ENCODE measurements at regions not wholly inside any gene's neighbourhood (a gene's known extent, or its start where the extent isn't known, plus 50 kb on each side); places are given as distances from the start of the nearest gene placed in this dataset.
"Not testable (repeated sequence)": the region's sequence is repeated elsewhere in the genome, so short reads cannot be mapped to it uniquely, and the experiment has no call there.

- no peak overlapping the region for H3K9ac ChIP-seq (ENCODE audit: low read depth in 1 of 2, low read length in 2 of 2)
- no peaks in the 10 kb centered on the region for H3K4me1 ChIP-seq (ENCODE audit: control insufficient read depth in 4 of 4, insufficient read depth in 4 of 4, low read length in 3 of 4)
- no peaks in the 10 kb centered on the region for H3K27me3 ChIP-seq (ENCODE audit: control insufficient read depth in 4 of 4, insufficient read depth in 4 of 4, low read length in 3 of 4)
- no peak overlapping the region for H3K27ac ChIP-seq (ENCODE audit: low read depth in 1 of 2, low read length in 2 of 2)
- WGBS: 81% methylated on average over 7 of the region's 7 CpGs
- H3K9me3 ChIP-seq (ENCODE audit: control insufficient read depth in 4 of 4, low read length in 3 of 4): no peaks in the 10 kb centered on the region
- H3K4me3 ChIP-seq (ENCODE audit: low read depth in 1 of 3, low read length in 3 of 3): no peak overlapping the region
- H3K36me3 ChIP-seq (ENCODE audit: control insufficient read depth in 4 of 4, insufficient read depth in 3 of 4, low read depth in 1 of 4, low read length in 3 of 4): no peaks in the 10 kb centered on the region
- DNase-seq (ENCODE audit: low spot score): no peak
- no peak for TF ChIP-seq YY1 (IDR thresholded peaks at IDR 0.05)
- no peak for TF ChIP-seq ZBTB33 (IDR thresholded peaks at IDR 0.05)
- no peak for TF ChIP-seq HNF4A (conservative IDR thresholded peaks at IDR 0.05)
- no peak for TF ChIP-seq MAX (IDR thresholded peaks at IDR 0.05)
- TF ChIP-seq RAD21 (IDR thresholded peaks at IDR 0.05): no peak
- TF ChIP-seq RXRA (IDR thresholded peaks at IDR 0.05): no peak
- no peak for TF ChIP-seq FOXA1 (IDR thresholded peaks at IDR 0.05)
- TF ChIP-seq NR2F2 (IDR thresholded peaks at IDR 0.05): no peak
- no peak for TF ChIP-seq REST (IDR thresholded peaks at IDR 0.05)
- TF ChIP-seq JUND (IDR thresholded peaks at IDR 0.05): no peak
- TF ChIP-seq ATF3 (IDR thresholded peaks at IDR 0.05): no peak
- TF ChIP-seq EGR1 (IDR thresholded peaks at IDR 0.05; ENCODE audit: low read depth in 2 of 2): no peak
- TF ChIP-seq HNF4G (IDR thresholded peaks at IDR 0.05): no peak
- no peak for TF ChIP-seq SP1 (IDR thresholded peaks at IDR 0.05)
These were observed 798.6 kb downstream of the GATA3 start for GRCh38 chr10:8853048-8853447.

GRCh38 chr10:8868924-8869323, 814.4 kb downstream of the GATA3 start:
- H3K27ac ChIP-seq (ENCODE audit: low read depth in 1 of 2, low read length in 2 of 2); DNase-seq (ENCODE audit: low spot score); H3K9me3 ChIP-seq (ENCODE audit: control insufficient read depth in 4 of 4, low read length in 3 of 4); H3K9ac ChIP-seq (ENCODE audit: low read depth in 1 of 2, low read length in 2 of 2); H3K4me1 ChIP-seq (ENCODE audit: control insufficient read depth in 4 of 4, insufficient read depth in 4 of 4, low read length in 3 of 4); H3K4me3 ChIP-seq (ENCODE audit: low read depth in 1 of 3, low read length in 3 of 3); H3K36me3 ChIP-seq (ENCODE audit: control insufficient read depth in 4 of 4, insufficient read depth in 3 of 4, low read depth in 1 of 4, low read length in 3 of 4); H3K27me3 ChIP-seq (ENCODE audit: control insufficient read depth in 4 of 4, insufficient read depth in 4 of 4, low read length in 3 of 4): not testable (repeated sequence)
- WGBS: 95% methylated on average over 26 of the region's 29 CpGs

- DNase-seq (ENCODE audit: low spot score): no peak
- Histone ChIP-seq H3K27me3 (ENCODE audit: control insufficient read depth in 4 of 4, insufficient read depth in 4 of 4, low read length in 3 of 4) (no peaks in the 10 kb centered on the region), H3K27ac (ENCODE audit: low read depth in 1 of 2, low read length in 2 of 2) (no peak overlapping the region), H3K4me3 (ENCODE audit: low read depth in 1 of 3, low read length in 3 of 3) (no peak overlapping the region), H3K9ac (ENCODE audit: low read depth in 1 of 2, low read length in 2 of 2) (no peak overlapping the region), H3K4me1 (ENCODE audit: control insufficient read depth in 4 of 4, insufficient read depth in 4 of 4, low read length in 3 of 4) (no peaks in the 10 kb centered on the region), H3K36me3 (ENCODE audit: control insufficient read depth in 4 of 4, insufficient read depth in 3 of 4, low read depth in 1 of 4, low read length in 3 of 4) (no peaks in the 10 kb centered on the region), H3K9me3 (ENCODE audit: control insufficient read depth in 4 of 4, low read length in 3 of 4) (no peaks in the 10 kb centered on the region)
- peak in 1 of 2 donors; percentile 9 for TF ChIP-seq RAD21 (IDR thresholded peaks at IDR 0.05)
- no peak for TF ChIP-seq REST (IDR thresholded peaks at IDR 0.05)
- WGBS: 39% methylated on average over 3 of the region's 3 CpGs
These were observed 818.8 kb downstream of the GATA3 start for GRCh38 chr10:8873310-8873709.
